ENCODE measurements at regions not wholly inside any gene's neighbourhood (a gene's known extent, or its start where the extent isn't known, plus 50 kb on each side); places are given as distances from the start of the nearest gene placed in this dataset.

- no peak for DNase-seq (ENCODE audit: low read depth)
- no peak overlapping the region for H3K4me3 ChIP-seq (ENCODE audit: low read depth, low read length)
- TF ChIP-seq, protein P1, sequence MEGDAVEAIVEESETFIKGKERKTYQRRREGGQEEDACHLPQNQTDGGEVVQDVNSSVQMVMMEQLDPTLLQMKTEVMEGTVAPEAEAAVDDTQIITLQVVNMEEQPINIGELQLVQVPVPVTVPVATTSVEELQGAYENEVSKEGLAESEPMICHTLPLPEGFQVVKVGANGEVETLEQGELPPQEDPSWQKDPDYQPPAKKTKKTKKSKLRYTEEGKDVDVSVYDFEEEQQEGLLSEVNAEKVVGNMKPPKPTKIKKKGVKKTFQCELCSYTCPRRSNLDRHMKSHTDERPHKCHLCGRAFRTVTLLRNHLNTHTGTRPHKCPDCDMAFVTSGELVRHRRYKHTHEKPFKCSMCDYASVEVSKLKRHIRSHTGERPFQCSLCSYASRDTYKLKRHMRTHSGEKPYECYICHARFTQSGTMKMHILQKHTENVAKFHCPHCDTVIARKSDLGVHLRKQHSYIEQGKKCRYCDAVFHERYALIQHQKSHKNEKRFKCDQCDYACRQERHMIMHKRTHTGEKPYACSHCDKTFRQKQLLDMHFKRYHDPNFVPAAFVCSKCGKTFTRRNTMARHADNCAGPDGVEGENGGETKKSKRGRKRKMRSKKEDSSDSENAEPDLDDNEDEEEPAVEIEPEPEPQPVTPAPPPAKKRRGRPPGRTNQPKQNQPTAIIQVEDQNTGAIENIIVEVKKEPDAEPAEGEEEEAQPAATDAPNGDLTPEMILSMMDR (IDR thresholded peaks at IDR 0.05; ENCODE audit: low read depth, low read length, missing control alignments), result no peak
Observed at GRCh38 chr6:81228912-81229555, 523.4 kb downstream of the TENT5A start.

GRCh38 chr6:81226957-81227356 lies 525.5 kb downstream of the TENT5A start:
- TF ChIP-seq, protein P1 (IDR thresholded peaks at IDR 0.05; ENCODE audit: low read depth, low read length, missing control alignments), result no peak
- DNase-seq (ENCODE audit: low read depth), result no peak
- H3K4me3 ChIP-seq (ENCODE audit: low read depth, low read length), result no peak overlapping the region

DNA sequence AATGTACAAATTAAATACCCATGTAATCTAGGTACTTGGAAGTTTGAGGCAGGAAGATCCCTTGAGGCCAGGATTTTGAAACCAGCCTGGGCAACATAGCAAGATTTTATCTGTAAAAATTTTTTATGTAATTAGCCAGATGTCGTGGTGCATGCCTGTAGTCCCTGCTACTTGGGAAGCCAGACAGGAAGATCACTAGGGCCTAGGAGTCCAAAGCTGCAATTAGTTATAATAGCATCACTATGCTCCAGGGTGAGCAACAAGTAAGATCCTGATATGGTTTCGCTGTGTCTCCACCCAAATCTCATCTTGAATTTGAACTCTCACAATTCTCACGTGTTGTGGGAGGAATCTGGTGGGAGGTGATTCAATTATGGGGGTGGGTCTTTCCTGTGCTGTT lies 535.8 kb downstream of the TENT5A start:
- TF ChIP-seq, protein P1 (IDR thresholded peaks at IDR 0.05; ENCODE audit: low read depth, low read length, missing control alignments), result no peak
- no peak for DNase-seq (ENCODE audit: low read depth)
- H3K4me3 ChIP-seq (ENCODE audit: low read depth, low read length), result no peak overlapping the region

DNA sequence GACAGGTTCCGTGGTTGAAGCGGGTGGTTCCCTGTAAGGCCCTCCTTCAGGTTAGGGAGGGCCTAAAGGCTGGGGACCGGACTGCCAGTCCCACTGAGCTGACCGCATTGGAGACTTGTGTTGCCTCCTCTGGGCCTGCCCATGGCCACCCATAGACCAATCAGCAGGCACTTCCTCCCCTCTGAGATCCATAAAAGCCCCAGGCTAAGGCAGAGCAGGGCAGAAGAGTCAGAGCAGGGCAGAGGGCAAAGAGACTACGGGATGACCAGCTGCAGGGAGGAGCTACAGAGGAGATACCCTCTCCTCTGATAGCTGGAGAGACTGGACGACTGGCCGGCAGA lies 537.4 kb downstream of the TENT5A start:
- no peak overlapping the region for H3K4me3 ChIP-seq (ENCODE audit: low read depth, low read length)
- no peak for DNase-seq (ENCODE audit: low read depth)
- TF ChIP-seq, protein P1 (IDR thresholded peaks at IDR 0.05; ENCODE audit: low read depth, low read length, missing control alignments), result no peak

GRCh38 chr6:81214414-81215091 lies 537.9 kb downstream of the TENT5A start:
- TF ChIP-seq, protein P1 (IDR thresholded peaks at IDR 0.05; ENCODE audit: low read depth, low read length, missing control alignments), result no peak
- H3K4me3 ChIP-seq (ENCODE audit: low read depth, low read length), result no peak overlapping the region
- DNase-seq (ENCODE audit: low read depth), result no peak

GRCh38 chr6:81204731-81205130 lies 547.8 kb downstream of the TENT5A start:
- DNase-seq (ENCODE audit: low read depth), result no peak
- TF ChIP-seq, protein P1 (IDR thresholded peaks at IDR 0.05; ENCODE audit: low read depth, low read length, missing control alignments), result no peak
- H3K4me3 ChIP-seq (ENCODE audit: low read depth, low read length), result no peak overlapping the region

GRCh38 chr6:81194374-81194773 lies 558.1 kb downstream of the TENT5A start:
- H3K4me3 ChIP-seq (ENCODE audit: low read depth, low read length), result no peak overlapping the region
- no peak for DNase-seq (ENCODE audit: low read depth)
- TF ChIP-seq, protein P1 (IDR thresholded peaks at IDR 0.05; ENCODE audit: low read depth, low read length, missing control alignments), result no peak

All from GM12864 (cell line).